ENCODE measurements at regions not wholly inside any gene's neighbourhood (a gene's known extent, or its start where the extent isn't known, plus 50 kb on each side); places are given as distances from the start of the nearest gene placed in this dataset.

DNA sequence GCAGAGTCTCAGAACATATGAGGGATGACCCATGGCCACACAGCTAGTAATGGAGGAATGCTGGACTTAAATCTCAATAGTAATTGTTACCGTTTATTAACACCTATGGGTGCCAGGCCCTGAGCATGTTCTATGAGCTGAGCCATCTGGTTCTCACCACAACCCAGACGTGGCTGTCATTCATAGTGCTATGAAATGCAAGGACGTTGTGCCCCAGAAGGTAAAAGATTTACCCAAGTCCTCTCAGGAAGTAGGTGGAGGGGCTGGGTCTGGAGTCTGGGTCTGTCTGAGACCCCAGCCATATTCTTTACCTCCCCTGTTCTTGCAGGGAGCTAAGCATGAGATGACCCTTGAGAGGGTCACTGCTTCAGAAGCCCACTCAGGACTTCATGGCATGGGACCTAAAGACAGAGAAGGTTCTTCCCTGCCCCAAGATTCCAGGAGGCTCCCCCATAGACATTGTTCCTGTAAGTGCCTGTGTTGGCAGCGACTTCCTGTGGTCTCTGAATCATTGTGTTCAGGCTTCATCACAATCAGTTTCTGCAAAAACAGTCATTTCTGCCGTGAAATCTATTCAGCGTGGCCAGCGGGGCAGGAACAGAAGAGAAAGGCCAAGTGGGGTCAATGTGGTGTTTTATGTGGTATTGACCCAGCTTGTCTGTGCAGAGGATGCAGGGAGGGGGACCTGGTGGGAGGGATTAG lies 475.4 kb downstream of the PTPRU start:
- TF ChIP-seq REST (IDR thresholded peaks at IDR 0.05; ENCODE audit: insufficient read depth in 1 of 2, low read depth in 2 of 2, low read length in 2 of 2) (no peak), POLR2AphosphoS5 (IDR thresholded peaks at IDR 0.05; ENCODE audit: low read depth, low read length) (no peak), SIN3A (IDR thresholded peaks at IDR 0.05; ENCODE audit: borderline replicate concordance, insufficient read depth, low read length) (no peak)

All from PFSK-1 (cell line).